Hepatocyte (in vitro differentiated cells): ENCODE measurements at regions not wholly inside any gene's neighbourhood (a gene's known extent, or its start where the extent isn't known, plus 50 kb on each side); places are given as distances from the start of the nearest gene placed in this dataset.

Experiments used
- DNase-seq: peaks from one replicate; pipeline ENCODE4 v3.0.0-alpha.2; 2016; ENCODE audit warnings: low spot score
- H2AFZ ChIP-seq: fragments of 200-600 bp; sonication (generic); 2 replicates; pipeline ENCODE4 v1.6.0; 2016; ENCODE audit warnings: antibody characterized with exemption, mild to moderate bottlenecking
- H3K27ac ChIP-seq: fragments of 200-600 bp; sonication (generic); 2 replicates; pipeline ENCODE4 v1.5.1; 2016; ENCODE audit warnings: mild to moderate bottlenecking
- H3K27me3 ChIP-seq: fragments of 200-600 bp; sonication (generic); 2 replicates; pipeline ENCODE4 v1.6.1; 2016
- H3K36me3 ChIP-seq: fragments of 200-600 bp; sonication (generic); replicated peaks from 2 replicates; pipeline ENCODE4 v1.5.1; 2016; ENCODE audit warnings: low read depth; ENCODE audit not compliant: insufficient read depth
- H3K4me1 ChIP-seq: fragments of 200-600 bp; sonication (generic); 2 replicates; pipeline ENCODE4 v1.5.1; 2016; ENCODE audit warnings: mild to moderate bottlenecking, moderate library complexity; ENCODE audit not compliant: insufficient read depth
- H3K4me2 ChIP-seq: fragments of 200-600 bp; sonication (generic); 2 replicates; pipeline ENCODE4 v1.6.0; 2016
- H3K4me3 ChIP-seq: fragments of 200-600 bp; sonication (generic); 2 replicates; pipeline ENCODE4 v1.5.1; 2016; ENCODE audit warnings: mild to moderate bottlenecking
- H3K79me2 ChIP-seq: fragments of 200-600 bp; sonication (generic); 2 replicates; pipeline ENCODE4 v1.6.0; 2017; ENCODE audit warnings: mild to moderate bottlenecking
- H3K9me2 ChIP-seq: fragments of 200-600 bp; sonication (generic); replicated peaks from 2 replicates; pipeline ENCODE4 v1.6.0; 2017; ENCODE audit warnings: mild to moderate bottlenecking; ENCODE audit not compliant: insufficient read depth
- H3K9me3 ChIP-seq: fragments of 200-600 bp; sonication (generic); 2 replicates; pipeline ENCODE4 v1.5.1; 2016; ENCODE audit warnings: low read depth, mild to moderate bottlenecking
- H4K20me1 ChIP-seq: fragments of 200-600 bp; sonication (generic); 2 replicates; pipeline ENCODE4 v1.6.0; 2016; ENCODE audit warnings: mild to moderate bottlenecking; ENCODE audit not compliant: insufficient read depth, poor library complexity, severe bottlenecking
- CTCF ChIP-seq: fragments of 200-600 bp; sonication (generic); IDR thresholded peaks from 2 replicates; pipeline ENCODE4 v1.5.1; 2016; ENCODE audit warnings: antibody characterized with exemption, mild to moderate bottlenecking; ENCODE audit not compliant: poor library complexity
- EZH2 ChIP-seq: fragments of 200-600 bp; sonication (generic); IDR thresholded peaks from 2 replicates; pipeline ENCODE4 v1.6.1; 2016; ENCODE audit warnings: antibody characterized with exemption, mild to moderate bottlenecking, borderline replicate concordance
- EZH2phosphoT487 ChIP-seq: fragments of 200-600 bp; sonication (generic); IDR thresholded peaks from one replicate; pipeline ENCODE4 v1.6.1; 2018; ENCODE audit warnings: antibody characterized with exemption, mild to moderate bottlenecking, low read depth, moderate library complexity; ENCODE audit not compliant: unreplicated experiment, severe bottlenecking
- WGBS: methylation state at CpG from one replicate; pipeline ENCODE4 v1.1.6; 2016; ENCODE audit warnings: low lambda C conversion rate; ENCODE audit errors: missing lambda C conversion rate; 5-methylcytosine and 5-hydroxymethylcytosine counted together

- H3K4me2 ChIP-seq, result no peak overlapping the region
- TF ChIP-seq EZH2phosphoT487 (no peak), CTCF (no peak), EZH2 (no peak)
- no peak for DNase-seq
Measured at GRCh38 chr3:3305841-3306240, 126.3 kb upstream of the CRBN start.

DNA sequence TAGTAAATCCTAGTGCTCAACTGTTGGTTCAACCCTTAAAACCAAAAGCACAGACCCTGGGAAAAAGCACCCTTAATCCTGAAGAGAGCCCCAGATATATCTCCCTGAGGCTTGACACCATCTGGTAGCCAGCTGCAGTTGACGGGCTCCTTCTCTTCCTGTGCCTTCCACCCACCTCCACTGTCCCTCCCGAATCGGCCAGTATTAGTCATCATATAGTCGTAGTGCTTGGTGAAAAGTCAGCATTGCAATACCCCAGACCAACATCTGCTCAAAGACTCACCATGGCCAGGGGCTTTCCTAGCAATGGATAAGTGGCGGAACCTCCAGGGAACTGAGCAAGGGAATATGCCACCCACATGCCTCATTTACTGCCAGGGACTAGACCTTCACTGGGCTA, 125.6 kb upstream of the CRBN start:
- Histone ChIP-seq H3K9me3 (no peaks in the 10 kb centered on the region), H3K79me2 (no peaks in the 10 kb centered on the region), H3K36me3 (no peaks in the 10 kb centered on the region), H3K4me1 (no peaks in the 10 kb centered on the region), H3K27ac (no peak overlapping the region), H3K9me2 (no peaks in the 10 kb centered on the region), H3K4me2 (no peak overlapping the region), H3K27me3 (no peaks in the 10 kb centered on the region), H3K4me3 (no peak overlapping the region), H2AFZ (no peak overlapping the region), H4K20me1 (no peaks in the 10 kb centered on the region)
- 49% methylated on average over 5 of the region's 5 CpGs for WGBS
- TF ChIP-seq EZH2 (no peak), CTCF (no peak), EZH2phosphoT487 (no peak)
- no peak for DNase-seq

More at GRCh38 chr3:3305841-3306240, 126.3 kb upstream of the CRBN start:
- no peaks in the 10 kb centered on the region for H4K20me1 ChIP-seq
- H3K79me2 ChIP-seq, result no peaks in the 10 kb centered on the region
- 95% methylated on average over 1 of the region's 1 CpG for WGBS
- H3K27me3 ChIP-seq, result no peaks in the 10 kb centered on the region
- no peak overlapping the region for H2AFZ ChIP-seq
- no peaks in the 10 kb centered on the region for H3K36me3 ChIP-seq
- H3K9me3 ChIP-seq, result no peaks in the 10 kb centered on the region
- no peaks in the 10 kb centered on the region for H3K4me1 ChIP-seq
- no peak overlapping the region for H3K4me3 ChIP-seq
- no peak overlapping the region for H3K27ac ChIP-seq
- no peaks in the 10 kb centered on the region for H3K9me2 ChIP-seq

DNA sequence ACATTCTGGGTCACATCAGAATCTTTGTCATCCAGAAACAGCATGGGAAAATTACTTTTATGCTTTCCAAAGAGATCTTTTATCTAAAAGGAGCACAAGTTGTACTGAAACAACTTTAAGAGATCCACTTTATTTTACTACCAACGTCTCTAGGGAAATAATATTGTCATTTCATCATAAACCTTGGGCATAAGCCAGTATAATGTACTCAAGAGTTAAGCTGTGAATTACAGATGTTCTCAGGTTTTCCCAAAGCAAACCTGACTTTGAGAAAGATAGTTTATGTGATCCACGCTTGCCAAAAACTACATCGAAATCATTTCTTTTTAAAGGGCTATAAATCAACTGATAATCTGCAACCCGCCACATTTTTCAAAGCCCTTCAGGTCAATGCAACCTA, 124.1 kb upstream of the CRBN start:
- Histone ChIP-seq H3K36me3 (no peaks in the 10 kb centered on the region), H3K4me1 (no peaks in the 10 kb centered on the region), H2AFZ (no peak overlapping the region), H3K9me3 (no peaks in the 10 kb centered on the region), H3K9me2 (no peaks in the 10 kb centered on the region), H3K27ac (no peak overlapping the region), H4K20me1 (no peaks in the 10 kb centered on the region), H3K4me3 (no peak overlapping the region), H3K4me2 (no peak overlapping the region), H3K79me2 (no peaks in the 10 kb centered on the region), H3K27me3 (no peaks in the 10 kb centered on the region)
- no peak for DNase-seq
- TF ChIP-seq EZH2phosphoT487 (no peak), EZH2 (no peak), CTCF (no peak)
- whole genome bisulfite sequencing, result 53% methylated on average over 4 of the region's 4 CpGs

DNA sequence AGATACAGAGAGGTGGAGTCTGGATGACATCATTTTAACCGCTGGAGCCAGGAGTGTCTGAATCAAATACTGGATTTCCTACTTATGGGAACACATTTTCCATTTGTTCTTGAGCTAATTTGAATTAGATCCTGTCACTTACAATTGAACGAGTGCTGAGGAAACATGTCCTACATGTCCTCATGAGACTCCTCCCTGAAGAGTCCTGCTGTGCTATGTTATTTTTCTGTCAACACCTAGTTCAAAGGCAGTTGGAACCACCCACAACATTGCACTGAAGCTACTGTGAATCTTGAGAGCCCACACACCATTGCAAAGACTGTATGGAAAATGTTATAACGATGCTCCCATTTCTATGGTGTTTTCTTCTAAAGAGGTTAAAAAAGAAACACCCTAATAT, 123.5 kb upstream of the CRBN start:
- Histone ChIP-seq H3K4me1 (no peaks in the 10 kb centered on the region), H2AFZ (no peak overlapping the region), H3K36me3 (no peaks in the 10 kb centered on the region), H3K79me2 (no peaks in the 10 kb centered on the region), H4K20me1 (no peaks in the 10 kb centered on the region), H3K27me3 (no peaks in the 10 kb centered on the region), H3K9me3 (no peaks in the 10 kb centered on the region), H3K4me2 (no peak overlapping the region), H3K9me2 (no peaks in the 10 kb centered on the region), H3K4me3 (no peak overlapping the region), H3K27ac (no peak overlapping the region)
- DNase-seq, result no peak
- 62% methylated on average over 3 of the region's 3 CpGs for WGBS
- no peak for TF ChIP-seq EZH2phosphoT487
- no peak for TF ChIP-seq EZH2
- TF ChIP-seq CTCF, result no peak
